Ishikawa (cell line): ENCODE measurements at regions not wholly inside any gene's neighbourhood (a gene's known extent, or its start where the extent isn't known, plus 50 kb on each side); places are given as distances from the start of the nearest gene placed in this dataset.

Experiments used
- CEBPB ChIP-seq: IDR thresholded peaks from 2 replicates; pipeline ENCODE4 v1.6.1; 2012
- CREB1 ChIP-seq: IDR thresholded peaks from 2 replicates; pipeline ENCODE4 v1.6.1; 2012; ENCODE audit warnings: low read depth
- EGR1 ChIP-seq: IDR thresholded peaks from 2 replicates; pipeline ENCODE4 v1.6.1; 2012
- EP300 ChIP-seq: IDR thresholded peaks from 2 replicates; pipeline ENCODE4 v1.6.1; 2012; ENCODE audit warnings: borderline replicate concordance
- FOXM1 ChIP-seq: IDR thresholded peaks from 2 replicates; pipeline ENCODE4 v1.6.1; 2012; ENCODE audit warnings: low read depth, borderline replicate concordance
- MAX ChIP-seq: IDR thresholded peaks from 2 replicates; pipeline ENCODE4 v1.6.1; 2012
- NFIC ChIP-seq: IDR thresholded peaks from 2 replicates; pipeline ENCODE4 v1.6.1; 2012
- RAD21 ChIP-seq: IDR thresholded peaks from 2 replicates; pipeline ENCODE4 v1.6.1; 2012; ENCODE audit warnings: low read depth
- TAF1 ChIP-seq: IDR thresholded peaks from 2 replicates; pipeline ENCODE4 v1.6.1; 2012; ENCODE audit warnings: low read depth, mild to moderate bottlenecking
- TCF12 ChIP-seq: IDR thresholded peaks from 2 replicates; pipeline ENCODE4 v1.6.1; 2012; ENCODE audit warnings: low read depth
- TEAD4 ChIP-seq: IDR thresholded peaks from 2 replicates; pipeline ENCODE4 v1.6.1; 2012
- YY1 ChIP-seq: IDR thresholded peaks from 2 replicates; pipeline ENCODE4 v1.6.1; 2012; ENCODE audit warnings: low read depth
- ZBTB7A ChIP-seq: IDR thresholded peaks from 2 replicates; pipeline ENCODE4 v1.6.1; 2012; ENCODE audit warnings: low read depth
- TF ChIP-seq, protein P1 (sequence below): IDR thresholded peaks from 2 replicates; pipeline ENCODE4 v1.6.1; 2012; ENCODE audit warnings: low read depth, mild to moderate bottlenecking
- TF ChIP-seq, protein P2 (sequence below): IDR thresholded peaks from 2 replicates; pipeline ENCODE4 v1.6.1; 2012

GRCh38 chr10:3486346-3487065, 298.5 kb downstream of the KLF6 start:
- no peak for TF ChIP-seq CREB1
- TF ChIP-seq, protein P1, sequence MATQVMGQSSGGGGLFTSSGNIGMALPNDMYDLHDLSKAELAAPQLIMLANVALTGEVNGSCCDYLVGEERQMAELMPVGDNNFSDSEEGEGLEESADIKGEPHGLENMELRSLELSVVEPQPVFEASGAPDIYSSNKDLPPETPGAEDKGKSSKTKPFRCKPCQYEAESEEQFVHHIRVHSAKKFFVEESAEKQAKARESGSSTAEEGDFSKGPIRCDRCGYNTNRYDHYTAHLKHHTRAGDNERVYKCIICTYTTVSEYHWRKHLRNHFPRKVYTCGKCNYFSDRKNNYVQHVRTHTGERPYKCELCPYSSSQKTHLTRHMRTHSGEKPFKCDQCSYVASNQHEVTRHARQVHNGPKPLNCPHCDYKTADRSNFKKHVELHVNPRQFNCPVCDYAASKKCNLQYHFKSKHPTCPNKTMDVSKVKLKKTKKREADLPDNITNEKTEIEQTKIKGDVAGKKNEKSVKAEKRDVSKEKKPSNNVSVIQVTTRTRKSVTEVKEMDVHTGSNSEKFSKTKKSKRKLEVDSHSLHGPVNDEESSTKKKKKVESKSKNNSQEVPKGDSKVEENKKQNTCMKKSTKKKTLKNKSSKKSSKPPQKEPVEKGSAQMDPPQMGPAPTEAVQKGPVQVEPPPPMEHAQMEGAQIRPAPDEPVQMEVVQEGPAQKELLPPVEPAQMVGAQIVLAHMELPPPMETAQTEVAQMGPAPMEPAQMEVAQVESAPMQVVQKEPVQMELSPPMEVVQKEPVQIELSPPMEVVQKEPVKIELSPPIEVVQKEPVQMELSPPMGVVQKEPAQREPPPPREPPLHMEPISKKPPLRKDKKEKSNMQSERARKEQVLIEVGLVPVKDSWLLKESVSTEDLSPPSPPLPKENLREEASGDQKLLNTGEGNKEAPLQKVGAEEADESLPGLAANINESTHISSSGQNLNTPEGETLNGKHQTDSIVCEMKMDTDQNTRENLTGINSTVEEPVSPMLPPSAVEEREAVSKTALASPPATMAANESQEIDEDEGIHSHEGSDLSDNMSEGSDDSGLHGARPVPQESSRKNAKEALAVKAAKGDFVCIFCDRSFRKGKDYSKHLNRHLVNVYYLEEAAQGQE, result no peak
- no peak for TF ChIP-seq TCF12
- no peak for TF ChIP-seq CEBPB
- no peak for TF ChIP-seq TAF1
- no peak for TF ChIP-seq RAD21
- no peak for TF ChIP-seq FOXM1
- TF ChIP-seq EP300, result no peak

GRCh38 chr10:3485057-3485686, 299.8 kb downstream of the KLF6 start:
- TF ChIP-seq CREB1, result no peak
- TF ChIP-seq CEBPB, result no peak
- TF ChIP-seq, protein P1, result no peak
- no peak for TF ChIP-seq NFIC
- no peak for TF ChIP-seq MAX
- no peak for TF ChIP-seq TEAD4
- no peak for TF ChIP-seq RAD21
- TF ChIP-seq, protein P2, sequence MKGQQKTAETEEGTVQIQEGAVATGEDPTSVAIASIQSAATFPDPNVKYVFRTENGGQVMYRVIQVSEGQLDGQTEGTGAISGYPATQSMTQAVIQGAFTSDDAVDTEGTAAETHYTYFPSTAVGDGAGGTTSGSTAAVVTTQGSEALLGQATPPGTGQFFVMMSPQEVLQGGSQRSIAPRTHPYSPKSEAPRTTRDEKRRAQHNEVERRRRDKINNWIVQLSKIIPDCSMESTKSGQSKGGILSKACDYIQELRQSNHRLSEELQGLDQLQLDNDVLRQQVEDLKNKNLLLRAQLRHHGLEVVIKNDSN, result no peak
- TF ChIP-seq TAF1, result no peak
- TF ChIP-seq YY1, result no peak

DNA sequence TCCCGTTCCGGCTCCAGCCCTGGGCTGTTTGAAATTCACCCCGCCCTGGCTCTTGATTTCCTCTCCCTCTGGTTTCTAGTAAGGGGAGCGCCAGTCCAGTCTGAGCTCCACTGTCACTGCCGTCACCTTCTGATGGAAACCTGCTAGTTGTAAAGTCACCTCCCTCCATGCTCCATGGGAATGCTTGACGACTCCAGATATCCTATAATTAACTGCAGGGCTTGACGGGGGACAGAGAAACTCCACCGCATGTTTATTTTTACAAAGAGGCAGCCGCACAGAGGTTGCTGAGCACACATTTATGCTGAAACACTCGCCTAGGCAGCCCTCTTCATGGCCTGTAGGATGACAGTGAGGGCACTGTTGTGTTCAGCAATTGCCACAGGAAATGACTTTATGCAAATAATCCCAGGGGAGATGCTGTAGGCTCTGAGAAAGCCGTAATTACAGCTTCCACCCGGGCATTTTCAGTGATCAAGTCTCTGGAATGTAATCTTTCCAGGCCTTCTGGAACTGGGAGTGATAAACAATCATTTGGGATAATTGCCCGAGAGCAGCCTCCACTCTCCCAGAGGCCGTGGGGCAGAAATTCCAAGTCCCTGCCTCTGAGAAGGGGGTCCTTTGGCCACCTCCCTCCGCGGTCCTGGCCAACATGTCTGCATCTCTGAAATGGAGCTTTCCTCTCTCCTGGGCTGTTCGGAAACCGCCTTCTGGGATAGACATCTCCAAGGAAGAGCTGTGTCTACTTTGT, 300.5 kb downstream of the KLF6 start:
- TF ChIP-seq NFIC (no peak), EGR1 (no peak), TAF1 (no peak), TCF12 (no peak), EP300 (no peak), ZBTB7A (no peak), CREB1 (no peak), RAD21 (no peak), TEAD4 (no peak), YY1 (no peak), CEBPB (no peak), FOXM1 (no peak), MAX (no peak)
- TF ChIP-seq, protein P1, result no peak
- TF ChIP-seq, protein P2, result no peak
